WTC11 (cell line): ENCODE measurements at regions not wholly inside any gene's neighbourhood (a gene's known extent, or its start where the extent isn't known, plus 50 kb on each side); places are given as distances from the start of the nearest gene placed in this dataset.

Source experiments
- ATAC-seq: fragments of 200-7000 bp; cut with Tn5 transposase; 2 replicates; pipeline ENCODE4 v1.10.0; 2021; ENCODE audit warnings: mild to moderate bottlenecking, moderate library complexity
- CTCF ChIA-PET: fragments of 300-600 bp; sonication (Branson Sonifier 250); formaldehyde crosslinking; loops from one replicate; lab custom pipeline; 2021; ENCODE audit warnings: antibody characterized with exemption; lab: Charles Lee
- POLR2A ChIA-PET: fragments of 350-600 bp; sonication (Branson Sonifier 250); formaldehyde crosslinking; loops from one replicate; lab custom pipeline; 2021; ENCODE audit warnings: antibody characterized with exemption; lab: Charles Lee
- DNase-seq: peaks from one replicate; pipeline ENCODE4 v3.0.0; 2021; ENCODE audit warnings: low spot score
- H3K27ac Mint-ChIP-seq: 2 replicates; pipeline ENCODE4 v1.8.0; 2021; ENCODE audit warnings: mixed read lengths
- H3K27me3 Mint-ChIP-seq: 2 replicates; pipeline ENCODE4 v1.8.0; 2021; ENCODE audit warnings: low read depth, mild to moderate bottlenecking, moderate library complexity, mixed read lengths
- H3K36me3 Mint-ChIP-seq: 2 replicates; pipeline ENCODE4 v1.8.0; 2021; ENCODE audit warnings: mixed read lengths
- H3K4me1 Mint-ChIP-seq: 2 replicates; pipeline ENCODE4 v1.8.0; 2022; ENCODE audit warnings: mixed read lengths
- H3K4me3 Mint-ChIP-seq: 2 replicates; pipeline ENCODE4 v1.8.0; 2021; ENCODE audit warnings: mild to moderate bottlenecking, moderate library complexity, mixed read lengths
- H3K9me3 Mint-ChIP-seq: 2 replicates; pipeline ENCODE4 v1.8.0; 2021; ENCODE audit warnings: mixed read lengths
- ATF3 ChIP-seq: sonication (generic); formaldehyde crosslinking; conservative IDR thresholded peaks from 2 replicates; pipeline ENCODE4 v1.8.1; 2022; ENCODE audit warnings: mild to moderate bottlenecking, missing genetic modification reagents
- CREM ChIP-seq: sonication (generic); formaldehyde crosslinking; IDR thresholded peaks from 2 replicates; pipeline ENCODE4 v1.8.1; 2022; ENCODE audit warnings: mild to moderate bottlenecking, missing genetic modification reagents, moderate library complexity
- CTCF ChIP-seq: fragments of 200-600 bp; IDR thresholded peaks from 2 replicates; pipeline ENCODE4 v1.8.0; 2022; ENCODE audit warnings: antibody characterized with exemption
- E2F1 ChIP-seq: sonication (generic); formaldehyde crosslinking; IDR thresholded peaks from 2 replicates; pipeline ENCODE4 v1.8.0; 2022; ENCODE audit warnings: mild to moderate bottlenecking, missing genetic modification reagents
- E2F5 ChIP-seq: sonication (generic); formaldehyde crosslinking; IDR thresholded peaks from 2 replicates; pipeline ENCODE4 v1.8.1; 2022; ENCODE audit warnings: mild to moderate bottlenecking, moderate library complexity, missing genetic modification reagents
- FOXJ3 ChIP-seq: sonication (generic); formaldehyde crosslinking; IDR thresholded peaks from 2 replicates; pipeline ENCODE4 v1.9.0; 2021; ENCODE audit warnings: missing genetic modification reagents, mild to moderate bottlenecking, borderline replicate concordance
- IRF2 ChIP-seq: sonication (generic); formaldehyde crosslinking; IDR thresholded peaks from 2 replicates; pipeline ENCODE4 v1.8.0; 2022; ENCODE audit warnings: low read depth, missing genetic modification reagents, borderline replicate concordance
- JAZF1 ChIP-seq: fragments of 250-450 bp; sonication (Bioruptor Pico); IDR thresholded peaks from 2 replicates; pipeline ENCODE4 v1.9.0; 2021; ENCODE audit warnings: moderate library complexity, mild to moderate bottlenecking, inconsistent platforms
- NFYB ChIP-seq: sonication (generic); formaldehyde crosslinking; conservative IDR thresholded peaks from 2 replicates; pipeline ENCODE4 v1.8.0; 2022; ENCODE audit warnings: low read depth, missing genetic modification reagents
- OVOL2 ChIP-seq: fragments of 250-450 bp; sonication (Bioruptor Pico); IDR thresholded peaks from 2 replicates; pipeline ENCODE4 v1.9.0; 2021; ENCODE audit warnings: mild to moderate bottlenecking, borderline replicate concordance
- RELA ChIP-seq: sonication (generic); formaldehyde crosslinking; IDR thresholded peaks from 2 replicates; pipeline ENCODE4 v1.8.1; 2022; ENCODE audit warnings: missing genetic modification reagents, mild to moderate bottlenecking, borderline replicate concordance
- TEAD1 ChIP-seq: sonication (generic); formaldehyde crosslinking; IDR thresholded peaks from 2 replicates; pipeline ENCODE4 v1.8.0; 2022; ENCODE audit warnings: mild to moderate bottlenecking, missing genetic modification reagents
- ZNF219 ChIP-seq: sonication (generic); formaldehyde crosslinking; IDR thresholded peaks from 2 replicates; pipeline ENCODE4 v1.8.0; 2023; ENCODE audit warnings: missing genetic modification reagents, mild to moderate bottlenecking, borderline replicate concordance
- ZNF263 ChIP-seq: sonication (generic); formaldehyde crosslinking; IDR thresholded peaks from 2 replicates; pipeline ENCODE4 v1.8.1; 2022; ENCODE audit warnings: low read depth, mild to moderate bottlenecking, moderate library complexity, missing genetic modification reagents
- ZNF425 ChIP-seq: fragments of 250-450 bp; sonication (Bioruptor Pico); conservative IDR thresholded peaks from 2 replicates; pipeline ENCODE4 v1.9.0; 2021; ENCODE audit warnings: mild to moderate bottlenecking
- ZNF532 ChIP-seq: fragments of 250-450 bp; sonication (Bioruptor Pico); IDR thresholded peaks from 2 replicates; pipeline ENCODE4 v1.9.0; 2021; ENCODE audit warnings: mild to moderate bottlenecking, borderline replicate concordance

- ATAC-seq (no peak), DNase-seq (no peak)
- CTCF ChIA-PET = no interaction called here
- peaks cover 15% of the 10 kb centered on the region for H3K9me3 Mint-ChIP-seq
- POLR2A ChIA-PET = no interaction called here
- no peak overlapping the region for H3K27ac Mint-ChIP-seq
- H3K4me1 Mint-ChIP-seq = no peaks in the 10 kb centered on the region
- H3K27me3 Mint-ChIP-seq = no peaks in the 10 kb centered on the region; the same call in 1 of the 2 replicates
- TF ChIP-seq JAZF1 (CRISPR knock-in tag) (no peak), ATF3 (CRISPR knock-in tag) (no peak), FOXJ3 (CRISPR knock-in tag) (no peak), OVOL2 (CRISPR knock-in tag) (no peak), ZNF263 (CRISPR knock-in tag) (no peak), E2F1 (CRISPR knock-in tag) (no peak), NFYB (CRISPR knock-in tag) (no peak), ZNF532 (CRISPR knock-in tag) (no peak), CREM (no peak), CTCF (no peak)
- no peak overlapping the region for H3K4me3 Mint-ChIP-seq
- no peaks in the 10 kb centered on the region for H3K36me3 Mint-ChIP-seq
These were observed 392.7 kb upstream of the ID4 start for GRCh38 chr6:19444481-19444880.

GRCh38 chr6:19446570-19446969, 390.6 kb upstream of the ID4 start:
- Mint-ChIP-seq H3K4me3 (no peak overlapping the region), H3K9me3 (peaks cover 15% of the 10 kb centered on the region), H3K27me3 (no peaks in the 10 kb centered on the region; the same call in 1 of the 2 replicates), H3K4me1 (no peaks in the 10 kb centered on the region), H3K36me3 (no peaks in the 10 kb centered on the region), H3K27ac (no peak overlapping the region)
- ChIA-PET POLR2A (no interaction called here), CTCF (no interaction called here)
- ATAC-seq = no peak
- DNase-seq = no peak
- TF ChIP-seq ZNF219 (CRISPR knock-in tag) (no peak), RELA (CRISPR knock-in tag) (no peak)

GRCh38 chr6:19450651-19451050, 386.5 kb upstream of the ID4 start:
- Mint-ChIP-seq H3K9me3 (peaks cover 15% of the 10 kb centered on the region), H3K27ac (no peak overlapping the region), H3K27me3 (no peaks in the 10 kb centered on the region; the same call in 1 of the 2 replicates), H3K36me3 (no peaks in the 10 kb centered on the region), H3K4me3 (no peak overlapping the region), H3K4me1 (no peaks in the 10 kb centered on the region)
- ATAC-seq (no peak), DNase-seq (no peak)
- ChIA-PET POLR2A (no interaction called here), CTCF (interaction anchor here (1.2 to 4.6 kb wide), 2 partner anchors 425 to 676 kb away, joined by 3 to 31 read pairs; no protein-coding TSS in a partner anchor)
- TF ChIP-seq E2F5 (CRISPR knock-in tag) (no peak), ZNF425 (CRISPR knock-in tag) (no peak), TEAD1 (no peak), IRF2 (CRISPR knock-in tag) (no peak), NFYB (CRISPR knock-in tag) (no peak), JAZF1 (CRISPR knock-in tag) (no peak), ZNF263 (CRISPR knock-in tag) (no peak)
